Astrocyte (in vitro differentiated cells and primary cell): ENCODE measurements at regions not wholly inside any gene's neighbourhood (a gene's known extent, or its start where the extent isn't known, plus 50 kb on each side); places are given as distances from the start of the nearest gene placed in this dataset.

Experiments used
- DNase-seq: peaks from one replicate; pipeline ENCODE4 v3.0.0-alpha.2; 2010; ENCODE audit warnings: low read depth
- FAIRE-seq: peaks from 2 replicates; lab custom pipeline; 2011; peaks lifted over from hg19 to GRCh38; lab: Jason Lieb, UNC
- H2AFZ ChIP-seq: 2 replicates; pipeline ENCODE4 v1.6.0; 2012; ENCODE audit warnings: low read depth, low read length, inconsistent platforms
- H3K27ac ChIP-seq: 2 replicates; pipeline ENCODE4 v1.5.1; 2011; ENCODE audit warnings: low read depth, low read length, inconsistent platforms
- H3K27me3 ChIP-seq: 2 replicates; pipeline ENCODE4 v1.6.0; 2011; ENCODE audit warnings: low read length, inconsistent platforms; ENCODE audit not compliant: insufficient read depth
- H3K36me3 ChIP-seq: 2 replicates; pipeline ENCODE4 v1.5.1; 2011; ENCODE audit warnings: low read length, inconsistent platforms; ENCODE audit not compliant: insufficient read depth
- H3K4me1 ChIP-seq: 2 replicates; pipeline ENCODE4 v1.5.1; 2011; ENCODE audit warnings: low read length, inconsistent platforms; ENCODE audit not compliant: insufficient read depth
- H3K4me2 ChIP-seq: 2 replicates; pipeline ENCODE4 v1.6.0; 2012; ENCODE audit warnings: low read length, inconsistent platforms
- H3K4me3 ChIP-seq: 2 replicates; pipeline ENCODE4 v1.5.1; 2011; ENCODE audit warnings: low read depth, mild to moderate bottlenecking, low read length, inconsistent platforms; ENCODE audit not compliant: insufficient read depth
- H3K79me2 ChIP-seq: 2 replicates; pipeline ENCODE4 v1.6.0; 2012; ENCODE audit warnings: mild to moderate bottlenecking, low read length, inconsistent platforms; ENCODE audit not compliant: insufficient read depth
- H3K9ac ChIP-seq: 2 replicates; pipeline ENCODE4 v1.6.0; 2012; ENCODE audit warnings: mild to moderate bottlenecking, low read length, inconsistent platforms
- H3K9me3 ChIP-seq: 2 replicates; pipeline ENCODE4 v1.5.1; 2012; ENCODE audit warnings: low read depth, mild to moderate bottlenecking, low read length, inconsistent platforms; ENCODE audit not compliant: insufficient read depth
- H4K20me1 ChIP-seq: 2 replicates; pipeline ENCODE4 v1.6.0; 2012; ENCODE audit warnings: low read length, inconsistent platforms; ENCODE audit not compliant: insufficient read depth
- H3K27ac Mint-ChIP-seq: one replicate; pipeline ENCODE4 v1.8.0; 2021; ENCODE audit warnings: mild to moderate bottlenecking, mixed read lengths; ENCODE audit not compliant: unreplicated experiment
- H3K27me3 Mint-ChIP-seq: one replicate; pipeline ENCODE4 v1.8.0; 2021; ENCODE audit warnings: low read depth, mixed read lengths; ENCODE audit not compliant: unreplicated experiment
- H3K36me3 Mint-ChIP-seq: one replicate; pipeline ENCODE4 v1.8.0; 2021; ENCODE audit warnings: low read depth, mixed read lengths; ENCODE audit not compliant: unreplicated experiment
- H3K4me1 Mint-ChIP-seq: one replicate; pipeline ENCODE4 v1.8.0; 2021; ENCODE audit warnings: low read depth, mixed read lengths; ENCODE audit not compliant: unreplicated experiment
- H3K4me3 Mint-ChIP-seq: one replicate; pipeline ENCODE4 v1.8.0; 2021; ENCODE audit warnings: mild to moderate bottlenecking, moderate library complexity, mixed read lengths; ENCODE audit not compliant: unreplicated experiment
- H3K9me3 Mint-ChIP-seq: one replicate; pipeline ENCODE4 v1.8.0; 2021; ENCODE audit warnings: mild to moderate bottlenecking, mixed read lengths; ENCODE audit not compliant: unreplicated experiment
- CTCF ChIP-seq: IDR thresholded peaks from 2 replicates; pipeline ENCODE4 v1.5.1; 2011; ENCODE audit warnings: low read depth, mild to moderate bottlenecking, inconsistent platforms, low read length, moderate library complexity; ENCODE audit not compliant: insufficient read depth
- EZH2 ChIP-seq: IDR thresholded peaks from 2 replicates; pipeline ENCODE4 v1.6.1; 2012; ENCODE audit warnings: mild to moderate bottlenecking, low read length, inconsistent platforms; ENCODE audit not compliant: insufficient read depth

GRCh38 chr4:114539985-114540384 lies 58.6 kb upstream of the UGT8 start:
- no peak overlapping the region for H3K9ac ChIP-seq
- no peaks in the 10 kb centered on the region for H3K79me2 ChIP-seq
- H3K27ac Mint-ChIP-seq = no peak overlapping the region
- H3K9me3 Mint-ChIP-seq = no peaks in the 10 kb centered on the region
- H3K27me3 ChIP-seq = no peaks in the 10 kb centered on the region
- H4K20me1 ChIP-seq = no peaks in the 10 kb centered on the region
- H3K4me1 Mint-ChIP-seq = no peaks in the 10 kb centered on the region
- no peak overlapping the region for H2AFZ ChIP-seq
- no peak for DNase-seq
- no peak for FAIRE-seq
- no peaks in the 10 kb centered on the region for H3K36me3 ChIP-seq
- no peaks in the 10 kb centered on the region for H3K27me3 Mint-ChIP-seq
- H3K4me2 ChIP-seq = no peak overlapping the region
- H3K9me3 ChIP-seq = no peaks in the 10 kb centered on the region
- no peak overlapping the region for H3K4me3 Mint-ChIP-seq
- TF ChIP-seq CTCF = no peak
- H3K27ac ChIP-seq = no peak overlapping the region
- H3K4me3 ChIP-seq = no peak overlapping the region
- H3K36me3 Mint-ChIP-seq = no peaks in the 10 kb centered on the region
- H3K4me1 ChIP-seq = no peaks in the 10 kb centered on the region

- Mint-ChIP-seq H3K36me3 (no peaks in the 10 kb centered on the region), H3K27me3 (no peaks in the 10 kb centered on the region), H3K9me3 (peaks cover 3% of the 10 kb centered on the region), H3K4me3 (no peak overlapping the region), H3K4me1 (no peaks in the 10 kb centered on the region), H3K27ac (no peak overlapping the region)
- no peak for FAIRE-seq
- no peak overlapping the region for H3K4me3 ChIP-seq
- H3K4me1 ChIP-seq = no peaks in the 10 kb centered on the region
- no peak overlapping the region for H3K4me2 ChIP-seq
- no peak for DNase-seq
- H3K9me3 ChIP-seq = no peaks in the 10 kb centered on the region
- H3K9ac ChIP-seq = no peak overlapping the region
- no peak overlapping the region for H3K27ac ChIP-seq
- no peaks in the 10 kb centered on the region for H3K27me3 ChIP-seq
- H3K36me3 ChIP-seq = no peaks in the 10 kb centered on the region
- no peak for TF ChIP-seq EZH2
- no peaks in the 10 kb centered on the region for H4K20me1 ChIP-seq
- no peak overlapping the region for H2AFZ ChIP-seq
- H3K79me2 ChIP-seq = no peaks in the 10 kb centered on the region
Observed at GRCh38 chr4:114547340-114548134, 51.1 kb upstream of the UGT8 start.
